ENCODE measurements at regions not wholly inside any gene's neighbourhood (a gene's known extent, or its start where the extent isn't known, plus 50 kb on each side); places are given as distances from the start of the nearest gene placed in this dataset.

- Histone ChIP-seq H3K4ac (ENCODE audit: low read depth, low read length) (no peak overlapping the region), H3K27ac (ENCODE audit: low read depth, low read length) (no peak overlapping the region), H3K4me2 (ENCODE audit: low read length) (no peak overlapping the region), H3K4me3 (ENCODE audit: low read length) (no peak overlapping the region), H2BK5ac (ENCODE audit: low read length) (no peak overlapping the region), H2BK120ac (ENCODE audit: low read depth, low read length) (no peak overlapping the region), H3K23ac (ENCODE audit: low read length) (no peak overlapping the region), H3K4me1 (ENCODE audit: control insufficient read depth, low read depth, low read length) (no peaks in the 10 kb centered on the region), H4K5ac (ENCODE audit: low read length) (no peak overlapping the region), H3K79me1 (ENCODE audit: low read length) (no peaks in the 10 kb centered on the region), H3K9ac (ENCODE audit: low read length) (no peak overlapping the region), H3K56ac (ENCODE audit: low read length) (no peak overlapping the region), H3K36me3 (ENCODE audit: control insufficient read depth, insufficient read depth, low read length) (no peaks in the 10 kb centered on the region), H3K18ac (ENCODE audit: low read length) (no peak overlapping the region), H2AK5ac (ENCODE audit: low read length) (no peak overlapping the region), H4K8ac (ENCODE audit: low read depth, low read length) (no peak overlapping the region), H3K79me2 (ENCODE audit: control insufficient read depth, insufficient read depth, low read length) (no peaks in the 10 kb centered on the region), H3K27me3 (ENCODE audit: insufficient read depth, low read length, poor library complexity) (no peaks in the 10 kb centered on the region), H2BK15ac (replicated peaks; ENCODE audit: low read depth) (no peak overlapping the region)
- DNase-seq, result no peak
- no CpG with 5 or more reads among the region's 1 CpG for WGBS (ENCODE audit: extremely low coverage, insufficient coverage, low lambda C conversion rate)
Measured at GRCh38 chr2:33873076-33873605, 274.0 kb upstream of the FAM98A start.

- no CpG with 5 or more reads among the region's 11 CpGs for WGBS (ENCODE audit: extremely low coverage, insufficient coverage, low lambda C conversion rate)
- Histone ChIP-seq H4K5ac (ENCODE audit: low read length) (no peak overlapping the region), H3K56ac (ENCODE audit: low read length) (no peak overlapping the region), H4K8ac (ENCODE audit: low read depth, low read length) (no peak overlapping the region), H3K79me2 (ENCODE audit: control insufficient read depth, insufficient read depth, low read length) (no peaks in the 10 kb centered on the region), H3K18ac (ENCODE audit: low read length) (no peak overlapping the region), H3K4me1 (ENCODE audit: control insufficient read depth, low read depth, low read length) (no peaks in the 10 kb centered on the region), H2BK15ac (replicated peaks; ENCODE audit: low read depth) (no peak overlapping the region), H3K36me3 (ENCODE audit: control insufficient read depth, insufficient read depth, low read length) (no peaks in the 10 kb centered on the region), H3K23ac (ENCODE audit: low read length) (no peak overlapping the region), H3K9ac (ENCODE audit: low read length) (no peak overlapping the region), H3K4me3 (ENCODE audit: low read length) (no peak overlapping the region), H3K79me1 (ENCODE audit: low read length) (no peaks in the 10 kb centered on the region), H2AK5ac (ENCODE audit: low read length) (no peak overlapping the region), H3K27ac (ENCODE audit: low read depth, low read length) (no peak overlapping the region), H3K4ac (ENCODE audit: low read depth, low read length) (no peak overlapping the region), H3K4me2 (ENCODE audit: low read length) (no peak overlapping the region), H2BK5ac (ENCODE audit: low read length) (no peak overlapping the region), H2BK120ac (ENCODE audit: low read depth, low read length) (no peak overlapping the region), H3K27me3 (ENCODE audit: insufficient read depth, low read length, poor library complexity) (no peaks in the 10 kb centered on the region)
- no peak for DNase-seq
Measured at GRCh38 chr2:33859811-33860461, 260.8 kb upstream of the FAM98A start.

- H3K79me1 ChIP-seq (ENCODE audit: low read length), result no peaks in the 10 kb centered on the region
- H2BK120ac ChIP-seq (ENCODE audit: low read depth, low read length), result no peak overlapping the region
- no peak overlapping the region for H3K9ac ChIP-seq (ENCODE audit: low read length)
- H4K8ac ChIP-seq (ENCODE audit: low read depth, low read length), result no peak overlapping the region
- H2AK5ac ChIP-seq (ENCODE audit: low read length), result no peak overlapping the region
- H3K4me1 ChIP-seq (ENCODE audit: control insufficient read depth, low read depth, low read length), result no peaks in the 10 kb centered on the region
- H3K18ac ChIP-seq (ENCODE audit: low read length), result no peak overlapping the region
- H4K5ac ChIP-seq (ENCODE audit: low read length), result no peak overlapping the region
- H3K56ac ChIP-seq (ENCODE audit: low read length), result no peak overlapping the region
- H3K4ac ChIP-seq (ENCODE audit: low read depth, low read length), result no peak overlapping the region
- H3K27ac ChIP-seq (ENCODE audit: low read depth, low read length), result no peak overlapping the region
- H3K4me3 ChIP-seq (ENCODE audit: low read length), result no peak overlapping the region
- DNase-seq, result peak; percentile 5
- no peak overlapping the region for H3K4me2 ChIP-seq (ENCODE audit: low read length)
- H2BK15ac ChIP-seq (replicated peaks; ENCODE audit: low read depth), result no peak overlapping the region
- H3K36me3 ChIP-seq (ENCODE audit: control insufficient read depth, insufficient read depth, low read length), result no peaks in the 10 kb centered on the region
- no peak overlapping the region for H2BK5ac ChIP-seq (ENCODE audit: low read length)
- H3K79me2 ChIP-seq (ENCODE audit: control insufficient read depth, insufficient read depth, low read length), result no peaks in the 10 kb centered on the region
- no CpG with 5 or more reads among the region's 6 CpGs for WGBS (ENCODE audit: extremely low coverage, insufficient coverage, low lambda C conversion rate)
- no peak overlapping the region for H3K23ac ChIP-seq (ENCODE audit: low read length)
- no peaks in the 10 kb centered on the region for H3K27me3 ChIP-seq (ENCODE audit: insufficient read depth, low read length, poor library complexity)
Measured at GRCh38 chr2:33859176-33859575, 260.1 kb upstream of the FAM98A start.

GRCh38 chr2:33848486-33848885 lies 249.4 kb upstream of the FAM98A start:
- H3K79me2 ChIP-seq (ENCODE audit: control insufficient read depth, insufficient read depth, low read length), result no peaks in the 10 kb centered on the region
- H3K27me3 ChIP-seq (ENCODE audit: insufficient read depth, low read length, poor library complexity), result no peaks in the 10 kb centered on the region
- DNase-seq, result no peak
- no peak overlapping the region for H3K23ac ChIP-seq (ENCODE audit: low read length)
- H3K4ac ChIP-seq (ENCODE audit: low read depth, low read length), result no peak overlapping the region
- no peak overlapping the region for H2BK5ac ChIP-seq (ENCODE audit: low read length)
- H2AK5ac ChIP-seq (ENCODE audit: low read length), result no peak overlapping the region
- WGBS (ENCODE audit: extremely low coverage, insufficient coverage, low lambda C conversion rate), result no CpG with 5 or more reads among the region's 2 CpGs
- H4K5ac ChIP-seq (ENCODE audit: low read length), result no peak overlapping the region
- H3K4me3 ChIP-seq (ENCODE audit: low read length), result no peak overlapping the region
- no peak overlapping the region for H3K56ac ChIP-seq (ENCODE audit: low read length)
- H3K36me3 ChIP-seq (ENCODE audit: control insufficient read depth, insufficient read depth, low read length), result no peaks in the 10 kb centered on the region
- no peak overlapping the region for H4K8ac ChIP-seq (ENCODE audit: low read depth, low read length)
- no peak overlapping the region for H2BK15ac ChIP-seq (replicated peaks; ENCODE audit: low read depth)
- H3K18ac ChIP-seq (ENCODE audit: low read length), result no peak overlapping the region
- H2BK120ac ChIP-seq (ENCODE audit: low read depth, low read length), result no peak overlapping the region
- H3K27ac ChIP-seq (ENCODE audit: low read depth, low read length), result no peak overlapping the region
- no peak overlapping the region for H3K9ac ChIP-seq (ENCODE audit: low read length)
- no peak overlapping the region for H3K4me2 ChIP-seq (ENCODE audit: low read length)
- H3K79me1 ChIP-seq (ENCODE audit: low read length), result no peaks in the 10 kb centered on the region
- H3K4me1 ChIP-seq (ENCODE audit: control insufficient read depth, low read depth, low read length), result no peaks in the 10 kb centered on the region

- no peak overlapping the region for H2BK120ac ChIP-seq (ENCODE audit: low read depth, low read length)
- no peak overlapping the region for H2AK5ac ChIP-seq (ENCODE audit: low read length)
- H3K36me3 ChIP-seq (ENCODE audit: control insufficient read depth, insufficient read depth, low read length), result no peaks in the 10 kb centered on the region
- H3K9ac ChIP-seq (ENCODE audit: low read length), result no peak overlapping the region
- no peaks in the 10 kb centered on the region for H3K79me1 ChIP-seq (ENCODE audit: low read length)
- H3K4me1 ChIP-seq (ENCODE audit: control insufficient read depth, low read depth, low read length), result no peaks in the 10 kb centered on the region
- no peak overlapping the region for H4K8ac ChIP-seq (ENCODE audit: low read depth, low read length)
- H3K27ac ChIP-seq (ENCODE audit: low read depth, low read length), result no peak overlapping the region
- H3K18ac ChIP-seq (ENCODE audit: low read length), result no peak overlapping the region
- no peak overlapping the region for H2BK5ac ChIP-seq (ENCODE audit: low read length)
- H3K4me3 ChIP-seq (ENCODE audit: low read length), result no peak overlapping the region
- no CpG with 5 or more reads among the region's 7 CpGs for WGBS (ENCODE audit: extremely low coverage, insufficient coverage, low lambda C conversion rate)
- H3K4ac ChIP-seq (ENCODE audit: low read depth, low read length), result no peak overlapping the region
- H2BK15ac ChIP-seq (replicated peaks; ENCODE audit: low read depth), result no peak overlapping the region
- H3K27me3 ChIP-seq (ENCODE audit: insufficient read depth, low read length, poor library complexity), result no peaks in the 10 kb centered on the region
- no peak overlapping the region for H3K23ac ChIP-seq (ENCODE audit: low read length)
- H4K5ac ChIP-seq (ENCODE audit: low read length), result no peak overlapping the region
- no peaks in the 10 kb centered on the region for H3K79me2 ChIP-seq (ENCODE audit: control insufficient read depth, insufficient read depth, low read length)
- no peak overlapping the region for H3K56ac ChIP-seq (ENCODE audit: low read length)
- no peak for DNase-seq
- no peak overlapping the region for H3K4me2 ChIP-seq (ENCODE audit: low read length)
Measured at GRCh38 chr2:33839791-33840190, 240.7 kb upstream of the FAM98A start.

- H3K56ac ChIP-seq (ENCODE audit: low read length), result no peak overlapping the region
- H3K23ac ChIP-seq (ENCODE audit: low read length), result no peak overlapping the region
- H3K4me2 ChIP-seq (ENCODE audit: low read length), result no peak overlapping the region
- no peak overlapping the region for H4K8ac ChIP-seq (ENCODE audit: low read depth, low read length)
- no CpG with 5 or more reads among the region's 5 CpGs for WGBS (ENCODE audit: extremely low coverage, insufficient coverage, low lambda C conversion rate)
- no peak for DNase-seq
- no peak overlapping the region for H3K27ac ChIP-seq (ENCODE audit: low read depth, low read length)
- no peak overlapping the region for H3K9ac ChIP-seq (ENCODE audit: low read length)
- H3K79me1 ChIP-seq (ENCODE audit: low read length), result no peaks in the 10 kb centered on the region
- H2BK15ac ChIP-seq (replicated peaks; ENCODE audit: low read depth), result no peak overlapping the region
- no peak overlapping the region for H3K18ac ChIP-seq (ENCODE audit: low read length)
- H3K36me3 ChIP-seq (ENCODE audit: control insufficient read depth, insufficient read depth, low read length), result no peaks in the 10 kb centered on the region
- no peaks in the 10 kb centered on the region for H3K4me1 ChIP-seq (ENCODE audit: control insufficient read depth, low read depth, low read length)
- no peak overlapping the region for H2AK5ac ChIP-seq (ENCODE audit: low read length)
- H3K4me3 ChIP-seq (ENCODE audit: low read length), result no peak overlapping the region
- H3K79me2 ChIP-seq (ENCODE audit: control insufficient read depth, insufficient read depth, low read length), result no peaks in the 10 kb centered on the region
- H2BK5ac ChIP-seq (ENCODE audit: low read length), result no peak overlapping the region
- H3K4ac ChIP-seq (ENCODE audit: low read depth, low read length), result no peak overlapping the region
- no peaks in the 10 kb centered on the region for H3K27me3 ChIP-seq (ENCODE audit: insufficient read depth, low read length, poor library complexity)
- no peak overlapping the region for H2BK120ac ChIP-seq (ENCODE audit: low read depth, low read length)
- no peak overlapping the region for H4K5ac ChIP-seq (ENCODE audit: low read length)
Measured at GRCh38 chr2:33836628-33837027, 237.5 kb upstream of the FAM98A start.
